ENCODE measurements at regions not wholly inside any gene's neighbourhood (a gene's known extent, or its start where the extent isn't known, plus 50 kb on each side); places are given as distances from the start of the nearest gene placed in this dataset.

DNA sequence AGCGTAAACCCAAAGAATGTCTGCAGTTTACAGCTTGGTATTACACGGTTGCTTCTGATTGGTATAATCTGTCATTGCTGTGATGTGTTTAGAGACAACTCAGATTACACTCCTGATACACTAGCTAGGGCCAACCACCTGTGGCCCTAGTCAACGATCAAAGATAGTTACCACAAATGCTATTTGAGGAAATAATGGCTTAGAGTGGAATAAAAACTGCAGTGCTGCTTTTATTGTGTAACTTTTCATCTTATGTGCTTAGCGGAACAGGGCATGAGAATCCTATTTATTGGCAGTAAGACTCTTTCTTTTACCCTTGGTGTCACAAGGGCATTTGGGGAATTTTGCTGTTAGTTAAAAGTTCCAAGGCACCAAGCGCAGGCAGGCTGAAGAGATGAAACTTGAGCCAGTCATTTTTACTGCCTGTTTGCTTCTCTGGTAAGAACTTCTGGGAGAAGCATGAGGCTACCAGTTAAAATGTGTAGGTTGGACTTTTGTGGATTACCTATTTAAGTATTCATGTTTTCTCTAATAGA, 363.3 kb downstream of the KCNRG start (continued):
- TF ChIP-seq ZNF585B (tag by site-specific recombination; IDR thresholded peaks at IDR 0.05) = no peak
- no peak for TF ChIP-seq ZNF324 (tag by site-specific recombination; IDR thresholded peaks at IDR 0.05)
- no peak for TF ChIP-seq ZNF280C (tag by site-specific recombination; IDR thresholded peaks at IDR 0.05)
- no peak for TF ChIP-seq PRDM1 (tag by site-specific recombination; IDR thresholded peaks at IDR 0.05)
- no peak for TF ChIP-seq EGR2 (tag by site-specific recombination; IDR thresholded peaks at IDR 0.05; ENCODE audit: low read depth)
- no peak for TF ChIP-seq ZNF37A (tag by site-specific recombination; IDR thresholded peaks at IDR 0.05)
- TF ChIP-seq ZNF114 (tag by site-specific recombination; IDR thresholded peaks at IDR 0.05) = no peak
- no peak for TF ChIP-seq ZNF473 (tag by site-specific recombination; IDR thresholded peaks at IDR 0.05)
- TF ChIP-seq ZBTB8A (tag by site-specific recombination; IDR thresholded peaks at IDR 0.05) = peak; percentile 47; the same call in 1 of the 2 replicates
- TF ChIP-seq ZFHX2 (tag by site-specific recombination; conservative IDR thresholded peaks at IDR 0.05) = no peak
- TF ChIP-seq ZNF560 (tag by site-specific recombination; IDR thresholded peaks at IDR 0.05; ENCODE audit: borderline replicate concordance) = no peak
- TF ChIP-seq ZNF18 (tag by site-specific recombination; IDR thresholded peaks at IDR 0.05) = no peak
- TF ChIP-seq, protein P1, sequence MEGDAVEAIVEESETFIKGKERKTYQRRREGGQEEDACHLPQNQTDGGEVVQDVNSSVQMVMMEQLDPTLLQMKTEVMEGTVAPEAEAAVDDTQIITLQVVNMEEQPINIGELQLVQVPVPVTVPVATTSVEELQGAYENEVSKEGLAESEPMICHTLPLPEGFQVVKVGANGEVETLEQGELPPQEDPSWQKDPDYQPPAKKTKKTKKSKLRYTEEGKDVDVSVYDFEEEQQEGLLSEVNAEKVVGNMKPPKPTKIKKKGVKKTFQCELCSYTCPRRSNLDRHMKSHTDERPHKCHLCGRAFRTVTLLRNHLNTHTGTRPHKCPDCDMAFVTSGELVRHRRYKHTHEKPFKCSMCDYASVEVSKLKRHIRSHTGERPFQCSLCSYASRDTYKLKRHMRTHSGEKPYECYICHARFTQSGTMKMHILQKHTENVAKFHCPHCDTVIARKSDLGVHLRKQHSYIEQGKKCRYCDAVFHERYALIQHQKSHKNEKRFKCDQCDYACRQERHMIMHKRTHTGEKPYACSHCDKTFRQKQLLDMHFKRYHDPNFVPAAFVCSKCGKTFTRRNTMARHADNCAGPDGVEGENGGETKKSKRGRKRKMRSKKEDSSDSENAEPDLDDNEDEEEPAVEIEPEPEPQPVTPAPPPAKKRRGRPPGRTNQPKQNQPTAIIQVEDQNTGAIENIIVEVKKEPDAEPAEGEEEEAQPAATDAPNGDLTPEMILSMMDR (tag by site-specific recombination; IDR thresholded peaks at IDR 0.05) = no peak
- TF ChIP-seq ZNF366 (tag by site-specific recombination; conservative IDR thresholded peaks at IDR 0.05) = peak; percentile 66; the same call in 1 of the 2 replicates
- TF ChIP-seq, protein P2, sequence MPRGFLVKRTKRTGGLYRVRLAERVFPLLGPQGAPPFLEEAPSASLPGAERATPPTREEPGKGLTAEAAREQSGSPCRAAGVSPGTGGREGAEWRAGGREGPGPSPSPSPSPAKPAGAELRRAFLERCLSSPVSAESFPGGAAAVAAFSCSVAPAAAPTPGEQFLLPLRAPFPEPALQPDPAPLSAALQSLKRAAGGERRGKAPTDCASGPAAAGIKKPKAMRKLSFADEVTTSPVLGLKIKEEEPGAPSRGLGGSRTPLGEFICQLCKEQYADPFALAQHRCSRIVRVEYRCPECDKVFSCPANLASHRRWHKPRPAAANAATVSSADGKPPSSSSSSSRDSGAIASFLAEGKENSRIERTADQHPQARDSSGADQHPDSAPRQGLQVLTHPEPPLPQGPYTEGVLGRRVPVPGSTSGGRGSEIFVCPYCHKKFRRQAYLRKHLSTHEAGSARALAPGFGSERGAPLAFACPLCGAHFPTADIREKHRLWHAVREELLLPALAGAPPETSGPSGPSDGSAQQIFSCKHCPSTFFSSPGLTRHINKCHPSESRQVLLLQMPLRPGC (tag by site-specific recombination; IDR thresholded peaks at IDR 0.05) = peak; percentile 78; the same call in 1 of the 2 replicates
- no peak for TF ChIP-seq ZBTB48 (tag by site-specific recombination; IDR thresholded peaks at IDR 0.05)
- TF ChIP-seq ZNF214 (tag by site-specific recombination; IDR thresholded peaks at IDR 0.05; ENCODE audit: borderline replicate concordance) = no peak
- peak; percentile 78 for TF ChIP-seq PRDM4 (tag by site-specific recombination; IDR thresholded peaks at IDR 0.05)
- no peak for TF ChIP-seq ZNF146 (tag by site-specific recombination; IDR thresholded peaks at IDR 0.05)
- no peak for TF ChIP-seq SP2 (tag by site-specific recombination; IDR thresholded peaks at IDR 0.05)
- TF ChIP-seq BCL11A (tag by site-specific recombination; IDR thresholded peaks at IDR 0.05; ENCODE audit: low read depth) = no peak
- TF ChIP-seq ZNF292 (tag by site-specific recombination; IDR thresholded peaks at IDR 0.05; ENCODE audit: borderline replicate concordance, low read depth) = no peak
- no peak for TF ChIP-seq ZNF354C (tag by site-specific recombination; IDR thresholded peaks at IDR 0.05; ENCODE audit: borderline replicate concordance, low read depth)
- TF ChIP-seq ZNF513 (tag by site-specific recombination; IDR thresholded peaks at IDR 0.05) = no peak
- TF ChIP-seq, protein P3, sequence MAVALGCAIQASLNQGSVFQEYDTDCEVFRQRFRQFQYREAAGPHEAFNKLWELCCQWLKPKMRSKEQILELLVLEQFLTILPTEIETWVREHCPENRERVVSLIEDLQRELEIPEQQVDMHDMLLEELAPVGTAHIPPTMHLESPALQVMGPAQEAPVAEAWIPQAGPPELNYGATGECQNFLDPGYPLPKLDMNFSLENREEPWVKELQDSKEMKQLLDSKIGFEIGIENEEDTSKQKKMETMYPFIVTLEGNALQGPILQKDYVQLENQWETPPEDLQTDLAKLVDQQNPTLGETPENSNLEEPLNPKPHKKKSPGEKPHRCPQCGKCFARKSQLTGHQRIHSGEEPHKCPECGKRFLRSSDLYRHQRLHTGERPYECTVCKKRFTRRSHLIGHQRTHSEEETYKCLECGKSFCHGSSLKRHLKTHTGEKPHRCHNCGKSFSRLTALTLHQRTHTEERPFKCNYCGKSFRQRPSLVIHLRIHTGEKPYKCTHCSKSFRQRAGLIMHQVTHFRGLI (tag by site-specific recombination; IDR thresholded peaks at IDR 0.05) = peak; percentile 89
- TF ChIP-seq RBAK (tag by site-specific recombination; IDR thresholded peaks at IDR 0.05) = no peak

All from HEK293 (cell line).